ENCODE measurements at regions not wholly inside any gene's neighbourhood (a gene's known extent, or its start where the extent isn't known, plus 50 kb on each side); places are given as distances from the start of the nearest gene placed in this dataset.
A peak's percentile ranks its signal among the peaks of the same experiment; 100 is the strongest.
"Not testable (repeated sequence)": the region's sequence is repeated elsewhere in the genome, so short reads cannot be mapped to it uniquely, and the experiment has no call there.

GRCh38 chr9:39674437-39675210, 319.2 kb downstream of the SPATA31A1 start:
- DNase-seq = not testable (repeated sequence)

GRCh38 chr9:39675211-39675553, 319.7 kb downstream of the SPATA31A1 start:
- not testable (repeated sequence) for DNase-seq

- DNase-seq = not testable (repeated sequence)
Measured at GRCh38 chr9:39678534-39679263, 323.2 kb downstream of the SPATA31A1 start.

- DNase-seq = not testable (repeated sequence)
Measured at GRCh38 chr9:39680694-39681401, 325.4 kb downstream of the SPATA31A1 start.

- DNase-seq = not testable (repeated sequence)
Measured at GRCh38 chr9:39728862-39729261, 373.4 kb downstream of the SPATA31A1 start.

- not testable (repeated sequence) for DNase-seq
Measured at GRCh38 chr9:39744898-39745297, 389.4 kb downstream of the SPATA31A1 start.

- not testable (repeated sequence) for DNase-seq
Measured at GRCh38 chr9:39775570-39775969, 420.1 kb downstream of the SPATA31A1 start.

GRCh38 chr9:39791356-39791755, 435.9 kb downstream of the SPATA31A1 start:
- DNase-seq = not testable (repeated sequence)

GRCh38 chr9:39797935-39798334, 442.5 kb downstream of the SPATA31A1 start:
- DNase-seq = not testable (repeated sequence)

GRCh38 chr9:39799252-39799651, 443.8 kb downstream of the SPATA31A1 start:
- DNase-seq = not testable (repeated sequence)

- DNase-seq = not testable (repeated sequence)
Measured at GRCh38 chr9:39802561-39802960, 447.1 kb downstream of the SPATA31A1 start.

- peak; percentile 69 for DNase-seq
Measured at GRCh38 chr9:39809401-39810226, 454.1 kb downstream of the SPATA31A1 start.

GRCh38 chr9:39810401-39810800, 454.9 kb downstream of the SPATA31A1 start:
- not testable (repeated sequence) for DNase-seq

- DNase-seq = not testable (repeated sequence)
Measured at GRCh38 chr9:39811615-39812014, 456.1 kb downstream of the SPATA31A1 start.

- not testable (repeated sequence) for DNase-seq
Measured at GRCh38 chr9:39828457-39828856, 473.0 kb downstream of the SPATA31A1 start.

Measured in NCI-H345 (cell line).